ENCODE measurements at regions not wholly inside any gene's neighbourhood (a gene's known extent, or its start where the extent isn't known, plus 50 kb on each side); places are given as distances from the start of the nearest gene placed in this dataset.

GRCh38 chr10:27599546-27599945, 95.4 kb downstream of the RAB18 start:
- no peak for DNase-seq (ENCODE audit: low read depth)

GRCh38 chr10:27600930-27601329, 96.8 kb downstream of the RAB18 start:
- no peak for DNase-seq (ENCODE audit: low read depth)

- no peak for DNase-seq (ENCODE audit: low read depth)
Observed at GRCh38 chr10:27601503-27601902, 97.4 kb downstream of the RAB18 start.

GRCh38 chr10:27601946-27602538, 97.9 kb downstream of the RAB18 start:
- DNase-seq (ENCODE audit: low read depth), result no peak

- DNase-seq (ENCODE audit: low read depth), result no peak
Observed at GRCh38 chr10:27603104-27603503, 99.0 kb downstream of the RAB18 start.

- DNase-seq (ENCODE audit: low read depth), result no peak
Observed at GRCh38 chr10:27605318-27605717, 101.2 kb downstream of the RAB18 start.

- DNase-seq (ENCODE audit: low read depth), result no peak
Observed at GRCh38 chr10:27607591-27607990, 103.5 kb downstream of the RAB18 start.

GRCh38 chr10:27611236-27611635, 107.1 kb downstream of the RAB18 start:
- DNase-seq (ENCODE audit: low read depth), result peak; percentile 15

- no peak for DNase-seq (ENCODE audit: low read depth)
Observed at GRCh38 chr10:27611744-27612550, 107.8 kb downstream of the RAB18 start.

GRCh38 chr10:27612551-27613035, 108.5 kb downstream of the RAB18 start:
- DNase-seq (ENCODE audit: low read depth), result no peak

GRCh38 chr10:27614776-27615175, 110.7 kb downstream of the RAB18 start:
- no peak for DNase-seq (ENCODE audit: low read depth)

GRCh38 chr10:27618036-27618615, 114.0 kb downstream of the RAB18 start:
- no peak for DNase-seq (ENCODE audit: low read depth)

GRCh38 chr10:27618906-27619305, 114.8 kb downstream of the RAB18 start:
- no peak for DNase-seq (ENCODE audit: low read depth)

GRCh38 chr10:27619329-27619728, 115.2 kb downstream of the RAB18 start:
- DNase-seq (ENCODE audit: low read depth), result no peak

- DNase-seq (ENCODE audit: low read depth), result peak; percentile 89
Observed at GRCh38 chr10:27620430-27621397, 116.6 kb downstream of the RAB18 start.

- no peak for DNase-seq (ENCODE audit: low read depth)
Observed at GRCh38 chr10:27621461-27621860, 117.4 kb downstream of the RAB18 start.

- no peak for DNase-seq (ENCODE audit: low read depth)
Observed at GRCh38 chr10:27622596-27622995, 118.5 kb downstream of the RAB18 start.

Data from stromal cell of bone marrow (primary cell).